Activated T-cell treated with anti-CD3 and anti-CD28 coated beads, Interleukin-2, amount 50 U/mL, for 4 hours (primary cell): ENCODE measurements at regions not wholly inside any gene's neighbourhood (a gene's known extent, or its start where the extent isn't known, plus 50 kb on each side); places are given as distances from the start of the nearest gene placed in this dataset.

ENCODE experiments used
- ATAC-seq, 2 donors: fragments of 200-7000 bp; cut with Tn5 transposase; one replicate each; pipeline ENCODE4 v1.10.0; 2021
- DNase-seq: peaks from one replicate; pipeline ENCODE4 v3.0.0-alpha.2; 2020
- H3K27me3 Mint-ChIP-seq: one replicate; pipeline ENCODE4 v1.8.0; 2021; ENCODE audit warnings: low read depth, mixed read lengths
- H3K36me3 Mint-ChIP-seq: one replicate; pipeline ENCODE4 v1.8.0; 2022; ENCODE audit warnings: mixed read lengths; ENCODE audit not compliant: insufficient read depth
- H3K4me1 Mint-ChIP-seq: one replicate; pipeline ENCODE4 v1.8.0; 2021; ENCODE audit warnings: low read depth, mixed read lengths
- H3K4me3 Mint-ChIP-seq: one replicate; pipeline ENCODE4 v1.8.0; 2021; ENCODE audit warnings: mild to moderate bottlenecking, moderate library complexity, mixed read lengths
- H3K9me3 Mint-ChIP-seq: one replicate; pipeline ENCODE4 v1.8.0; 2021; ENCODE audit warnings: mixed read lengths

GRCh38 chr2:136195226-136195625, 77.3 kb upstream of the CXCR4 start:
- DNase-seq (no peak), ATAC-seq (no peak)
- no peaks in the 10 kb centered on the region for H3K36me3 Mint-ChIP-seq
- peaks cover 4% of the 10 kb centered on the region for H3K9me3 Mint-ChIP-seq
- peaks cover 2% of the 10 kb centered on the region for H3K4me1 Mint-ChIP-seq
- no peaks in the 10 kb centered on the region for H3K27me3 Mint-ChIP-seq
- H3K4me3 Mint-ChIP-seq, result no peak overlapping the region

DNA sequence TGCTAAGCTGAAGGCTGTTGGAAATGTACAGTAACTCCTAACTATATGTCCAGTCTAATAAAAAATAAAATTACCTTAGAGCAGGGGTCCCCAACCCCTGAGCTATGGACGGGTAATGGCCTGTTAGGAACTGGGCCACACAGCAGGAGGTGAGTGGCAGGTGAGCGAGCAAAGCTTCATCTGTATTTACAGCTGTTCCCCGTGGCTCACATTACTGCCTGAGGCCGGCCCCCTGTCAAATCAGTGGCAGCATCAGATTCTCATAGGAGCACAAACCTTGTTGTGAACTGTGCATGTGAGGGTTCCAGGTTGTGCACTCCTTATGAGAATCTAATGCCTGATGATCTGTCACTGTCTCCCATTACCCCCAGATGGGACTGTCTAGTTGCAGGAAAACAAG, 73.1 kb upstream of the CXCR4 start:
- H3K36me3 Mint-ChIP-seq, result no peaks in the 10 kb centered on the region
- H3K4me3 Mint-ChIP-seq, result no peak overlapping the region
- peaks cover 1% of the 10 kb centered on the region for H3K4me1 Mint-ChIP-seq
- DNase-seq (no peak), ATAC-seq (no peak)
- H3K27me3 Mint-ChIP-seq, result no peaks in the 10 kb centered on the region
- no peaks in the 10 kb centered on the region for H3K9me3 Mint-ChIP-seq

GRCh38 chr2:136189221-136189782, 71.4 kb upstream of the CXCR4 start:
- Mint-ChIP-seq H3K9me3 (no peaks in the 10 kb centered on the region), H3K27me3 (no peaks in the 10 kb centered on the region), H3K4me3 (no peak overlapping the region), H3K4me1 (peaks cover 1% of the 10 kb centered on the region), H3K36me3 (no peaks in the 10 kb centered on the region)
- ATAC-seq, result no peak
- DNase-seq, result no peak

DNA sequence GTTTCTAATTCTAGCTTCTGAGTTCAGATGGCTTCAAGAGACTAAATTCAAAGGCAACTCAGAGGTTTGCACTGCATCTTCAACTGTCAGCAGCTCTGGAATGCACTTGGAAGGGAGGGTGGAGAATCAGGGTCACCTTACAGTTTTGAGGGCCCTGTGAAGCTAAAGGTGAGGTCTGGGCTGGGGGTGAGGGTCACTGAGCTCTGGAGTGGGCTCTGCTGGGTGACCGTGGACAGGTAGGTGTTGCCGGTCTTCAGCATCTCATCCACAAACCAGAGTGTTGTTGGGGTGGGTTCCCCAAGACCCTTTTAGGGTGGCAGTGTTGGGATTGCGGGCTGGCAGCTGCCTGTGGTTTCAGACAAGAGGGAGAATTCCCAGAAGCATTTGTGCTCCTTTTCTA, 70.1 kb upstream of the CXCR4 start:
- Mint-ChIP-seq H3K36me3 (no peaks in the 10 kb centered on the region), H3K4me3 (no peak overlapping the region), H3K4me1 (peaks cover 1% of the 10 kb centered on the region), H3K27me3 (no peaks in the 10 kb centered on the region), H3K9me3 (no peaks in the 10 kb centered on the region)
- ATAC-seq (no peak), DNase-seq (no peak)

- no peak for DNase-seq
- Mint-ChIP-seq H3K4me1 (peaks cover 4% of the 10 kb centered on the region), H3K9me3 (no peaks in the 10 kb centered on the region), H3K27me3 (no peaks in the 10 kb centered on the region), H3K4me3 (no peak overlapping the region), H3K36me3 (no peaks in the 10 kb centered on the region)
- no peak for ATAC-seq
Observed at GRCh38 chr2:136185981-136186776, 68.2 kb upstream of the CXCR4 start.

- H3K4me1 Mint-ChIP-seq, result peaks cover 11% of the 10 kb centered on the region
- H3K4me3 Mint-ChIP-seq, result no peak overlapping the region
- H3K9me3 Mint-ChIP-seq, result no peaks in the 10 kb centered on the region
- no peaks in the 10 kb centered on the region for H3K36me3 Mint-ChIP-seq
- DNase-seq (no peak), ATAC-seq (no peak)
- H3K27me3 Mint-ChIP-seq, result no peaks in the 10 kb centered on the region
Observed at GRCh38 chr2:136183097-136183496, 65.1 kb upstream of the CXCR4 start.

- Mint-ChIP-seq H3K27me3 (no peaks in the 10 kb centered on the region), H3K4me3 (no peak overlapping the region), H3K4me1 (peaks cover 11% of the 10 kb centered on the region), H3K9me3 (no peaks in the 10 kb centered on the region), H3K36me3 (no peaks in the 10 kb centered on the region)
- ATAC-seq, result no peak
- no peak for DNase-seq
Observed at GRCh38 chr2:136182315-136182714, 64.4 kb upstream of the CXCR4 start.

- DNase-seq (no peak), ATAC-seq (no peak)
- Mint-ChIP-seq H3K36me3 (no peaks in the 10 kb centered on the region), H3K4me1 (peaks cover 13% of the 10 kb centered on the region), H3K4me3 (no peak overlapping the region), H3K9me3 (no peaks in the 10 kb centered on the region), H3K27me3 (no peaks in the 10 kb centered on the region)
Observed at GRCh38 chr2:136179602-136179975, 61.6 kb upstream of the CXCR4 start.

GRCh38 chr2:136178941-136179601, 61.1 kb upstream of the CXCR4 start:
- ATAC-seq, result no peak
- Mint-ChIP-seq H3K4me3 (no peak overlapping the region), H3K36me3 (no peaks in the 10 kb centered on the region), H3K9me3 (no peaks in the 10 kb centered on the region), H3K27me3 (no peaks in the 10 kb centered on the region), H3K4me1 (peaks cover 13% of the 10 kb centered on the region)
- DNase-seq, result no peak

- no peak for ATAC-seq
- Mint-ChIP-seq H3K4me3 (no peak overlapping the region), H3K36me3 (no peaks in the 10 kb centered on the region)
Observed at GRCh38 chr2:136175868-136176267, 57.9 kb upstream of the CXCR4 start.

GRCh38 chr2:136175466-136175865, 57.5 kb upstream of the CXCR4 start:
- DNase-seq (no peak), ATAC-seq (no peak)
- H3K4me3 Mint-ChIP-seq, result no peak overlapping the region

More at GRCh38 chr2:136175868-136176267, 57.9 kb upstream of the CXCR4 start:
- DNase-seq, result no peak
- Mint-ChIP-seq H3K9me3 (peaks cover 3% of the 10 kb centered on the region), H3K27me3 (no peaks in the 10 kb centered on the region), H3K4me1 (peaks cover 18% of the 10 kb centered on the region)

GRCh38 chr2:136173126-136173525, 55.2 kb upstream of the CXCR4 start:
- H3K4me3 Mint-ChIP-seq, result no peak overlapping the region
- H3K36me3 Mint-ChIP-seq, result no peaks in the 10 kb centered on the region
- H3K27me3 Mint-ChIP-seq, result no peaks in the 10 kb centered on the region
- no peak for ATAC-seq
- no peak for DNase-seq
- H3K4me1 Mint-ChIP-seq, result peaks cover 11% of the 10 kb centered on the region
- peaks cover 3% of the 10 kb centered on the region for H3K9me3 Mint-ChIP-seq

More at GRCh38 chr2:136175466-136175865, 57.5 kb upstream of the CXCR4 start:
- Mint-ChIP-seq H3K9me3 (peaks cover 3% of the 10 kb centered on the region), H3K4me1 (peaks cover 19% of the 10 kb centered on the region), H3K27me3 (no peaks in the 10 kb centered on the region), H3K36me3 (no peaks in the 10 kb centered on the region)

DNA sequence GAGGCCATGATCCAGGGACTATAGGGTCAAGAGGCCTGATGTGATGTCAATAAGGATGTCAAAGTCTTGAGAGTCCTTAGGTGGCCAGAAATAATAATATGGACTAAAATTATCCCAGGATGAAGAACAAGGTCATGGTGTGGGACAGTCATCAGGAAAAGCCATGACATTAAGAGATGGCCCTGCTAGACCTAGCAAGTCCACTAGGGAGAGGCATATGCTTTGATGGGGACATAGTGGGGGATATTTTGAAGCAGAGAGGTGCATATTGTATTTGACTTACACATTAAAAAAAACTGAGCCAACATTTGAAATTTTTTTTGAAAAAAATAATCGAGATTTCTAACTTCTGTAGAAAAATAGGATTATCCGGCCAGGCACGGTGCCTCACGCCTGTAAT, 53.3 kb upstream of the CXCR4 start:
- ATAC-seq, result no peak
- peaks cover 11% of the 10 kb centered on the region for H3K4me1 Mint-ChIP-seq
- no peaks in the 10 kb centered on the region for H3K27me3 Mint-ChIP-seq

DNA sequence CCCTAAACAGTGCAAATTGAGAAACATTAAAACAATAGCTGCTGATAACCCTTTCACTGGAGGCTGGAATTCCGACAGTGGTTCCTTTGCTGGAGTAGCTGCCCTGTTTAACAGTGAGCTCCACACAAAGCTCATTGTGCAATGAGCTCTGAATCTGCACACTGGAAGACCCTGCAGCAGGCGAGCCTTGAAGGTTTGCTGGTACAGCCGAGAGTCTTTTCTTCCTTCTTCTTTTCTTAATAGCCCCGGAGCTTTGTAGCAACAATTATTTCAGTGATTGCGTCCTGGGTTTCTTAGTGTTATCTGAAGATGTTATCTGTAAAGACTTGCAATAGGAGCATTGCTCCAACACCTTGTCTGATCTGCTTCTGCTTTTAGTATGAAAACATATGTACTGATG, 50.8 kb upstream of the CXCR4 start:
- ATAC-seq (no peak), DNase-seq (no peak)
- no peak overlapping the region for H3K4me3 Mint-ChIP-seq
- H3K4me1 Mint-ChIP-seq, result peaks cover 8% of the 10 kb centered on the region
- H3K9me3 Mint-ChIP-seq, result peaks cover 3% of the 10 kb centered on the region
- H3K36me3 Mint-ChIP-seq, result no peaks in the 10 kb centered on the region
- no peaks in the 10 kb centered on the region for H3K27me3 Mint-ChIP-seq

More for the DNA sequence above, 53.3 kb upstream of the CXCR4 start:
- no peak for DNase-seq
- no peak overlapping the region for H3K4me3 Mint-ChIP-seq
- H3K36me3 Mint-ChIP-seq, result no peaks in the 10 kb centered on the region
- H3K9me3 Mint-ChIP-seq, result peaks cover 3% of the 10 kb centered on the region
